C4-2B (cell line): ENCODE measurements at regions not wholly inside any gene's neighbourhood (a gene's known extent, or its start where the extent isn't known, plus 50 kb on each side); places are given as distances from the start of the nearest gene placed in this dataset.

Experiments
- CTCF ChIP-seq: fragments of 450-650 bp; conservative IDR thresholded peaks from 2 replicates; pipeline ENCODE4 v1.5.1; 2017; ENCODE audit warnings: mild to moderate bottlenecking
- ZFX ChIP-seq: fragments of 450-650 bp; IDR thresholded peaks from 2 replicates; pipeline ENCODE4 v1.6.1; 2017

GRCh38 chr18:40769786-40770185, 1185.2 kb upstream of the PIK3C3 start:
- no peak for TF ChIP-seq CTCF
- no peak for TF ChIP-seq ZFX
